ENCODE measurements at regions not wholly inside any gene's neighbourhood (a gene's known extent, or its start where the extent isn't known, plus 50 kb on each side); places are given as distances from the start of the nearest gene placed in this dataset.

GRCh38 chr2:147577323-147577997, 267.4 kb upstream of the ACVR2A start:
- in situ Hi-C loops (cut with HindIII; ENCODE audit: low pct_unique_long_range_greater_than_20kb, low sequenced_read_pairs): no loop called here
- ATAC-seq: no peak
- TF ChIP-seq POLR2AphosphoS5 (IDR thresholded peaks at IDR 0.05; ENCODE audit: low read depth, low read length) (no peak), TCF7L2 (IDR thresholded peaks at IDR 0.05; ENCODE audit: low read depth, low read length) (no peak)
- TF ChIP-seq, protein P1, sequence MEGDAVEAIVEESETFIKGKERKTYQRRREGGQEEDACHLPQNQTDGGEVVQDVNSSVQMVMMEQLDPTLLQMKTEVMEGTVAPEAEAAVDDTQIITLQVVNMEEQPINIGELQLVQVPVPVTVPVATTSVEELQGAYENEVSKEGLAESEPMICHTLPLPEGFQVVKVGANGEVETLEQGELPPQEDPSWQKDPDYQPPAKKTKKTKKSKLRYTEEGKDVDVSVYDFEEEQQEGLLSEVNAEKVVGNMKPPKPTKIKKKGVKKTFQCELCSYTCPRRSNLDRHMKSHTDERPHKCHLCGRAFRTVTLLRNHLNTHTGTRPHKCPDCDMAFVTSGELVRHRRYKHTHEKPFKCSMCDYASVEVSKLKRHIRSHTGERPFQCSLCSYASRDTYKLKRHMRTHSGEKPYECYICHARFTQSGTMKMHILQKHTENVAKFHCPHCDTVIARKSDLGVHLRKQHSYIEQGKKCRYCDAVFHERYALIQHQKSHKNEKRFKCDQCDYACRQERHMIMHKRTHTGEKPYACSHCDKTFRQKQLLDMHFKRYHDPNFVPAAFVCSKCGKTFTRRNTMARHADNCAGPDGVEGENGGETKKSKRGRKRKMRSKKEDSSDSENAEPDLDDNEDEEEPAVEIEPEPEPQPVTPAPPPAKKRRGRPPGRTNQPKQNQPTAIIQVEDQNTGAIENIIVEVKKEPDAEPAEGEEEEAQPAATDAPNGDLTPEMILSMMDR (IDR thresholded peaks at IDR 0.05): no peak
- Histone ChIP-seq H3K4me3 (ENCODE audit: low read depth in 2 of 2, low read length in 2 of 2) (no peak overlapping the region), H3K27ac (ENCODE audit: low read length) (no peak overlapping the region), H3K36me3 (ENCODE audit: control insufficient read depth, insufficient read depth, low read length) (no peaks in the 10 kb centered on the region), H3K27me3 (ENCODE audit: control insufficient read depth, insufficient read depth, low read length) (no peaks in the 10 kb centered on the region), H3K4me1 (ENCODE audit: control insufficient read depth, insufficient read depth, low read length) (no peaks in the 10 kb centered on the region), H3K9me3 (ENCODE audit: control insufficient read depth, insufficient read depth, low read depth, low read length) (no peaks in the 10 kb centered on the region)
- POLR2A ChIA-PET: interaction anchor here (0.6 kb wide), 1 partner anchor 400 kb away, joined by 3 read pairs; no protein-coding TSS in a partner anchor
- intact Hi-C loops (cut with micrococcal nuclease; ENCODE audit: unreplicated experiment): no loop called here
- BruUV-seq (replicated peaks): no TSS peak
- CTCF ChIA-PET: no interaction called here
- DNase-seq (ENCODE audit: low read depth, low spot score): no peak

- H3K4me1 ChIP-seq (ENCODE audit: control insufficient read depth, insufficient read depth, low read length): no peaks in the 10 kb centered on the region
- no peak overlapping the region for H3K4me3 ChIP-seq (ENCODE audit: low read depth in 2 of 2, low read length in 2 of 2)
- DNase-seq (ENCODE audit: low read depth, low spot score): no peak
- CTCF ChIA-PET: no interaction called here
- intact Hi-C loops (cut with micrococcal nuclease; ENCODE audit: unreplicated experiment) (no loop called here), in situ Hi-C loops (cut with HindIII; ENCODE audit: low pct_unique_long_range_greater_than_20kb, low sequenced_read_pairs) (no loop called here)
- H3K9me3 ChIP-seq (ENCODE audit: control insufficient read depth, insufficient read depth, low read depth, low read length): no peaks in the 10 kb centered on the region
- H3K27ac ChIP-seq (ENCODE audit: low read length): no peak overlapping the region
- TF ChIP-seq, protein P1 (IDR thresholded peaks at IDR 0.05): no peak
- no peak for TF ChIP-seq TCF7L2 (IDR thresholded peaks at IDR 0.05; ENCODE audit: low read depth, low read length)
- TF ChIP-seq POLR2AphosphoS5 (IDR thresholded peaks at IDR 0.05; ENCODE audit: low read depth, low read length): no peak
- TF ChIP-seq SIN3A (IDR thresholded peaks at IDR 0.05; ENCODE audit: borderline replicate concordance, insufficient read depth, low read depth, low read length): no peak
- TF ChIP-seq REST (IDR thresholded peaks at IDR 0.05; ENCODE audit: insufficient read depth in 1 of 2, low read depth in 2 of 2, low read length in 1 of 2): no peak
- H3K27me3 ChIP-seq (ENCODE audit: control insufficient read depth, insufficient read depth, low read length): no peaks in the 10 kb centered on the region
- no peak for ATAC-seq
- POLR2A ChIA-PET: no interaction called here
- no peaks in the 10 kb centered on the region for H3K36me3 ChIP-seq (ENCODE audit: control insufficient read depth, insufficient read depth, low read length)
- no TSS peak for BruUV-seq (replicated peaks)
These were observed 269.7 kb upstream of the ACVR2A start for GRCh38 chr2:147575106-147575505.
